ENCODE measurements at regions not wholly inside any gene's neighbourhood (a gene's known extent, or its start where the extent isn't known, plus 50 kb on each side); places are given as distances from the start of the nearest gene placed in this dataset.

DNA sequence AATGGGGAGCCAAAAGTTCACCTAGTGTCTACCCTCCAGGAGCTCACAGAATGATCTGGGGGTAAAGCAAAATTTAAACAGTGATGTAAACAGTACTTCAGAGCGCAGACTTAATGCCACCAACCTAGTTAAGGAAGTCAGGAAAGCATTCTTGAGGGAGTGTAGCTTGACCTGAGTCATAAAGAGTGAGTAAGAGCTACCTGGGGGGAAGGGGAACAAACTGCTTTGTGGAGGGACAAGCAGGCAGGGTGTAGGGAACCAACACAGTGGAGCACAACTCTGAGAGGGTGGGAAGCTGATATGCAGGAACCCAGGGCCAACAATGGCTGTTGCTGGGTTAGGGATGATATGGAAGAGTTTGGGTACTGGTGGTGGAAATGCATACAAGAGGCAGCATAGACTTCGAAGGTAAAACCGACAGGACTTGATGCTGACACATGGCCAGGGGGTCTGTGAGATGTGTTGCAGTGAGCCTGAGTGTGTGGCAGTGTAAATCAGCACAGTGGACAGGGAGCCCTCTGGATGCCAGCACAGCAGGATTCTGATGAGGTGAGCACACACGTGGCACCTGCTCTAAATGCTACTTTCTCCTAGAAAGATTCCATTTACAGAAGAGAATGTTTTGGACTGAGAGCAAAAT is 58.3 kb upstream of the CYP2D6 start:
- TF ChIP-seq, protein P1, sequence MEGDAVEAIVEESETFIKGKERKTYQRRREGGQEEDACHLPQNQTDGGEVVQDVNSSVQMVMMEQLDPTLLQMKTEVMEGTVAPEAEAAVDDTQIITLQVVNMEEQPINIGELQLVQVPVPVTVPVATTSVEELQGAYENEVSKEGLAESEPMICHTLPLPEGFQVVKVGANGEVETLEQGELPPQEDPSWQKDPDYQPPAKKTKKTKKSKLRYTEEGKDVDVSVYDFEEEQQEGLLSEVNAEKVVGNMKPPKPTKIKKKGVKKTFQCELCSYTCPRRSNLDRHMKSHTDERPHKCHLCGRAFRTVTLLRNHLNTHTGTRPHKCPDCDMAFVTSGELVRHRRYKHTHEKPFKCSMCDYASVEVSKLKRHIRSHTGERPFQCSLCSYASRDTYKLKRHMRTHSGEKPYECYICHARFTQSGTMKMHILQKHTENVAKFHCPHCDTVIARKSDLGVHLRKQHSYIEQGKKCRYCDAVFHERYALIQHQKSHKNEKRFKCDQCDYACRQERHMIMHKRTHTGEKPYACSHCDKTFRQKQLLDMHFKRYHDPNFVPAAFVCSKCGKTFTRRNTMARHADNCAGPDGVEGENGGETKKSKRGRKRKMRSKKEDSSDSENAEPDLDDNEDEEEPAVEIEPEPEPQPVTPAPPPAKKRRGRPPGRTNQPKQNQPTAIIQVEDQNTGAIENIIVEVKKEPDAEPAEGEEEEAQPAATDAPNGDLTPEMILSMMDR (IDR thresholded peaks at IDR 0.05; ENCODE audit: poor library complexity): no peak
- TF ChIP-seq EZH2phosphoT487 (IDR thresholded peaks at IDR 0.05; ENCODE audit: low read depth, severe bottlenecking, unreplicated experiment) (no peak), EZH2 (IDR thresholded peaks at IDR 0.05; ENCODE audit: borderline replicate concordance) (no peak)
